Esophagus squamous epithelium (tissue), 5 donors: ENCODE measurements at regions not wholly inside any gene's neighbourhood (a gene's known extent, or its start where the extent isn't known, plus 50 kb on each side); places are given as distances from the start of the nearest gene placed in this dataset.

ENCODE experiments used
- DNase-seq: peaks from one replicate; lab custom pipeline; 2025; lab: John Stamatoyannopoulos, UW
- H3K27ac ChIP-seq, 4 donors: fragments of 200-600 bp; sonication (generic); one replicate each; pipeline ENCODE4 v1.5.1; 2016 to 2019; ENCODE audit warnings: mild to moderate bottlenecking in 1 of 4
- H3K27me3 ChIP-seq, 4 donors: fragments of 200-600 bp; sonication (generic); 1 replicate in 3 of 4; 2 replicates in 1 of 4; pipeline versions ENCODE4 v1.5.1 to v1.6.0; 2017 to 2021; ENCODE audit warnings: antibody characterized with exemption in 1 of 4
- H3K36me3 ChIP-seq, 3 donors: fragments of 200-600 bp; sonication (generic); one replicate each; pipeline ENCODE4 v1.5.1; 2016 to 2019
- H3K4me1 ChIP-seq, 3 donors: fragments of 200-600 bp; sonication (generic); one replicate each; pipeline ENCODE4 v1.5.1; 2017 to 2019
- H3K4me3 ChIP-seq, 4 donors: fragments of 200-600 bp; sonication (generic); 1 replicate in 3 of 4; 2 replicates in 1 of 4; pipeline ENCODE4 v1.5.1; 2016 to 2019; ENCODE audit warnings: mild to moderate bottlenecking in 2 of 4, moderate library complexity in 1 of 4
- H3K9me3 ChIP-seq, 3 donors: fragments of 200-600 bp; sonication (generic); one replicate each; pipeline ENCODE4 v1.5.1; 2016 to 2019
- POLR2A ChIP-seq, 4 donors: fragments of 450-650 bp; IDR thresholded peaks; one replicate each; pipeline ENCODE4 v1.6.1; 2017; ENCODE audit warnings: antibody characterized with exemption in 4 of 4, mild to moderate bottlenecking in 4 of 4, moderate library complexity in 3 of 4
- WGBS, 2 donors: methylation state at CpG; one replicate each; pipeline ENCODE4 v1.1.5; 2018; 5-methylcytosine and 5-hydroxymethylcytosine counted together
- intact Hi-C: fragments of 100-400 bp; cut with DNase I; formaldehyde crosslinking; loops from one replicate; pipeline ENCODE4 v1.15.0; 2022
- TF ChIP-seq, protein P1 (sequence below), 6 experiments: fragments of 450-650 bp in 4 of 6; fragments of 200-600 bp in 2 of 6; sonication (generic) in 2 of 6; IDR thresholded peaks; one replicate each; pipeline ENCODE4 v1.5.1; 2016 to 2019; ENCODE audit warnings: antibody characterized with exemption in 6 of 6, mild to moderate bottlenecking in 4 of 6, moderate library complexity in 4 of 6
- donor health status: DM: yes; HTN: yes; CAD: no.

DNA sequence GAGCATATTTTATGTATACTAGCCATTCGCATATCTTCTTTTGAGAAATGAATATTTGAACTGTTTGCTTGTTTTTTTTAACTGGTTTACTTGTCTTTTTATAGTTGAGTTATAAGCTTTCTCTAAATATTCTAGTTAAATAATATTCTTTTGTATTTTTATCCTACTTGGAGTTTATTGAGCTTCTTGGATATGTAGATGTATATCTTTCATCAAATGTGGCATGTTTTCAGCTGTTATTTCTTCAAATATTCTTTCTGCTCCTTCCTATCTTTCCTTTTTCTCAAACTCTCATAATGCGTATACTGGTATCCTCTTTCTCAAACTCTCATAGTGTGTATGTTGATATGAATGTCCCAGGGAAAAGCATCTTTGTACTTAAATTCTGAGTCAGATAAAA lies 100.3 kb upstream of the NCKAP5 start:
- no peak overlapping the region for H3K4me3 ChIP-seq
- WGBS, 2 donors, result 84 to 94% methylated on average over 2 of the region's 2 CpGs

DNA sequence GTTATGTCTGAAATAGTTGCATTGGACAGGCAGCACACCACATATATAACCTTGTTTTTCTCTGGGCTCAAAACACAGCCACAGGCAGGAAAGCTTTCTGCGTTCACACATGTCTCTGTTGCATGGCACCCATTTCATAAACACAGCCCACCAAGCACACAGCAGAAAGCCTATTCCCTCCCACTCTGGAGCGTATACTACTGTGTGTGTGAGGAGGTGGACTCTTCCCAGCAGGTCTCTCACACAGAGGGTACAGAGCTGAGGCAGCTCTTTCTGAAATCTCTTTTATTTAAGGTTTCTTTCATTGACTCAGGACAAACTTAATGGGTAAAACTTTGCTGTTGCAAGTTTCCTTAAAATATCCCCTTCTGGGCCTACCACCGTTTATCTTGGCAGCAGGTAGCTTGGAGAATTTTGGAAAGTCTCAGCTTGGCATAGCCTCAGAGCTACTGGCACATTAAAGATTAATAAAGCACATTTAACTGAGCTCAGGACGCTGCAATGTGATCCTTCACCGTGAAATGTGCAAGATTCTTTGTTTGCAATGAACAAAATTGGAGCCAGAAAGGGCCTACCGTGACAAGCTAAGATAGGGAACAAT lies 105.1 kb upstream of the NCKAP5 start:
- no peaks in the 10 kb centered on the region for H3K36me3 ChIP-seq
- no peak overlapping the region for H3K4me3 ChIP-seq
- H3K9me3 ChIP-seq, result peaks cover 0 to 6% (median 3%) of the 10 kb centered on the region in 3 donors
- WGBS, 2 donors, result 32 to 51% methylated on average over 5 to 6 of the region's 6 CpGs
- no peaks in the 10 kb centered on the region for H3K27me3 ChIP-seq
- TF ChIP-seq, protein P1, sequence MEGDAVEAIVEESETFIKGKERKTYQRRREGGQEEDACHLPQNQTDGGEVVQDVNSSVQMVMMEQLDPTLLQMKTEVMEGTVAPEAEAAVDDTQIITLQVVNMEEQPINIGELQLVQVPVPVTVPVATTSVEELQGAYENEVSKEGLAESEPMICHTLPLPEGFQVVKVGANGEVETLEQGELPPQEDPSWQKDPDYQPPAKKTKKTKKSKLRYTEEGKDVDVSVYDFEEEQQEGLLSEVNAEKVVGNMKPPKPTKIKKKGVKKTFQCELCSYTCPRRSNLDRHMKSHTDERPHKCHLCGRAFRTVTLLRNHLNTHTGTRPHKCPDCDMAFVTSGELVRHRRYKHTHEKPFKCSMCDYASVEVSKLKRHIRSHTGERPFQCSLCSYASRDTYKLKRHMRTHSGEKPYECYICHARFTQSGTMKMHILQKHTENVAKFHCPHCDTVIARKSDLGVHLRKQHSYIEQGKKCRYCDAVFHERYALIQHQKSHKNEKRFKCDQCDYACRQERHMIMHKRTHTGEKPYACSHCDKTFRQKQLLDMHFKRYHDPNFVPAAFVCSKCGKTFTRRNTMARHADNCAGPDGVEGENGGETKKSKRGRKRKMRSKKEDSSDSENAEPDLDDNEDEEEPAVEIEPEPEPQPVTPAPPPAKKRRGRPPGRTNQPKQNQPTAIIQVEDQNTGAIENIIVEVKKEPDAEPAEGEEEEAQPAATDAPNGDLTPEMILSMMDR (IDR thresholded peaks at IDR 0.05), result no peak
- TF ChIP-seq POLR2A (IDR thresholded peaks at IDR 0.05), result no peak
- intact Hi-C loops, result no loop called here
- no peak overlapping the region for H3K27ac ChIP-seq
- no peak for DNase-seq
- peaks cover 0 to 25% (median 14%) of the 10 kb centered on the region in 3 donors for H3K4me1 ChIP-seq

More for the DNA sequence above, 100.3 kb upstream of the NCKAP5 start:
- TF ChIP-seq POLR2A (IDR thresholded peaks at IDR 0.05), result no peak
- TF ChIP-seq, protein P1 (IDR thresholded peaks at IDR 0.05), result no peak
- Histone ChIP-seq H3K27ac (no peak overlapping the region), H3K27me3 (no peaks in the 10 kb centered on the region), H3K4me1 (peaks cover 0 to 3% (median 0%) of the 10 kb centered on the region in 3 donors), H3K9me3 (peaks cover 0 to 13% (median 3%) of the 10 kb centered on the region in 3 donors), H3K36me3 (no peaks in the 10 kb centered on the region)
- DNase-seq, result no peak
- intact Hi-C loops, result no loop called here

DNA sequence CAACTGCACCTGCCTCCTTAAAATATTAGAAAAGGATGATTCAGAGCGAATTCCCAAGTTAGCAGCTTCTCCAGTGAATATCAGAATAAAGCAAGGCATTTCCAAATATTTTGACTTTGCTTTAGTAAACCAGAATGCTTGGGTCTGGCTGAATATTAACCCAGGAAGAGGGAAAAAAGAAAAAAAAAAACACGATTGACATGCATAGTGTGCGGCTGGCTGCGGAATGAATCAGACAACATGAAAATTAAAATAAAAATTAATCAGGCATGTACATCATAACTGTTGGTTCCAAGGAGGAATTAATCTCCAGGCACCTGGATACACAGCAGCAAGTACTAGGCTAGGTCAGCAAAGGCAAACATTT lies 105.8 kb upstream of the NCKAP5 start:
- 39 to 51% methylated on average over 4 of the region's 4 CpGs for WGBS, 2 donors
- peaks cover 0 to 25% (median 14%) of the 10 kb centered on the region in 3 donors for H3K4me1 ChIP-seq
- H3K27me3 ChIP-seq, result no peaks in the 10 kb centered on the region
- intact Hi-C loops, result no loop called here
- no peaks in the 10 kb centered on the region for H3K36me3 ChIP-seq
- H3K27ac ChIP-seq, result peak overlapping the region in 1 of 4 donors; percentile 22
- TF ChIP-seq, protein P1 (IDR thresholded peaks at IDR 0.05), result no peak
- no peak for TF ChIP-seq POLR2A (IDR thresholded peaks at IDR 0.05)
- peak overlapping the region in 2 of 4 donors; percentile 19 to 58 for H3K4me3 ChIP-seq
- no peak for DNase-seq
- peaks cover 0 to 3% (median 2%) of the 10 kb centered on the region in 3 donors for H3K9me3 ChIP-seq

DNA sequence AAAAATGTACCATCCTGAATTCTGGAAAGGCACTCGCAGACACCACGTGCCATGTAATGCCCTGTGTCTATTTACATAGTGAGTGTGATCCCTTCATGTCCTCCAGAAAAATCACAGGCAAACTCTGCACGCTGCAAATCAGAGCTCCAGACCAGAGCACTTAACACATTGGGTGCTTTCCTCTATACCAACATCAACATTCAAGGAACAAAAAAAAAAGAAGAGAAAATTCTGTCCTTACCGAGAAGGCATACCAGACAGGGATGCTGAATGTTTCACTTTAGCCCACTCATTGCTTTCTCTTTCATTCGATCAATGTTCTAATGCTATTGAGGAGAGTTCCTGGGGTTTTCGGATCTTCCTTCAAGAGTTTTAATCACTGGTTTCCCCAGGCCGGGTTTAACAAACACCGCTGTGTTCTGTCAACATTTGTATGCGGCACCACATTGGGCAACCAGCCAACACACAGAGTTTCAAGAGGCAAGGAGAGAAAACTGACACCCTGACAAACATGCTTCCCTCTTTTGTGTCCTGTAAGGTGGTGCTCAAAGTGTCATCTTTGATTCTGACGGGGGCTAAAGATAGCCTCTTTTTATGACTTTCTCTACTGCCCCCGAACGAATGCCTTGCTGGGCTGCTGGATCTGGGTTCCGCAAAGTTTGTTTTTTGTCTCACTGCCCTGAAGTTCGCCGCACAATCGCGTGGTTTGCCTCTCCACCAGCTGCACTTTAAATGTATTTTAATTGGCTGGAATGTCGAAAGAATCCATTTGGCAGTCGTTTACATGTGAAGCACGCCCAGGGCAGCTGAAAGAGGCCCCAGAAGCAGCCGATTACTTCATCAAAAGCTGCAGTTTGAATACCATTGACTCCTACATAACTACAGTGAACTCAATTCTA lies 106.4 kb upstream of the NCKAP5 start:
- no peaks in the 10 kb centered on the region for H3K27me3 ChIP-seq
- H3K27ac ChIP-seq, result peak overlapping the region in 3 of 4 donors; percentile 22 to 55 (median 41)
- DNase-seq, result no peak
- H3K9me3 ChIP-seq, result peaks cover 0 to 3% (median 0%) of the 10 kb centered on the region in 3 donors
- WGBS, 2 donors, result 5 to 8% methylated on average over 21 of the region's 21 CpGs
- TF ChIP-seq, protein P1 (IDR thresholded peaks at IDR 0.05), result no peak
- TF ChIP-seq POLR2A (IDR thresholded peaks at IDR 0.05), result no peak
- peak overlapping the region; percentile 4 to 58 (median 16) for H3K4me3 ChIP-seq
- peaks cover 0 to 25% (median 14%) of the 10 kb centered on the region in 3 donors for H3K4me1 ChIP-seq
- H3K36me3 ChIP-seq, result no peaks in the 10 kb centered on the region
- intact Hi-C loops, result no loop called here
